WTC11 (cell line): ENCODE measurements at regions not wholly inside any gene's neighbourhood (a gene's known extent, or its start where the extent isn't known, plus 50 kb on each side); places are given as distances from the start of the nearest gene placed in this dataset.

Source experiments
- CTCF ChIP-seq: fragments of 200-600 bp; IDR thresholded peaks from 2 replicates; pipeline ENCODE4 v1.8.0; 2022; ENCODE audit warnings: antibody characterized with exemption
- KAT7 ChIP-seq: sonication (generic); formaldehyde crosslinking; IDR thresholded peaks from 2 replicates; pipeline ENCODE4 v1.8.1; 2023; ENCODE audit warnings: missing genetic modification reagents, mild to moderate bottlenecking, borderline replicate concordance
- MAX ChIP-seq: sonication (generic); formaldehyde crosslinking; IDR thresholded peaks from 2 replicates; pipeline ENCODE4 v1.8.0; 2022; ENCODE audit warnings: mild to moderate bottlenecking, missing genetic modification reagents
- ZNF532 ChIP-seq: fragments of 250-450 bp; sonication (Bioruptor Pico); IDR thresholded peaks from 2 replicates; pipeline ENCODE4 v1.9.0; 2021; ENCODE audit warnings: mild to moderate bottlenecking, borderline replicate concordance

GRCh38 chr2:66872986-66873754 is 438.2 kb downstream of the MEIS1 start:
- TF ChIP-seq KAT7 (CRISPR knock-in tag) (no peak), CTCF (no peak), ZNF532 (CRISPR knock-in tag) (no peak), MAX (CRISPR knock-in tag) (no peak)
